Right atrium auricular region (tissue), 2 donors: ENCODE measurements at regions not wholly inside any gene's neighbourhood (a gene's known extent, or its start where the extent isn't known, plus 50 kb on each side); places are given as distances from the start of the nearest gene placed in this dataset.

Experiments
- DNase-seq: peaks from one replicate; pipeline ENCODE4 v3.0.0-alpha.2; 2019; ENCODE audit warnings: low spot score
- H3K27ac ChIP-seq, 2 donors: fragments of 200-600 bp; sonication (generic); 1 replicate in 1 of 2; 2 replicates in 1 of 2; pipeline ENCODE4 v1.5.1; 2016 to 2019
- H3K27me3 ChIP-seq, 2 donors: fragments of 200-600 bp; sonication (generic); one replicate each; pipeline versions ENCODE4 v1.5.1 to v1.6.0; 2017 to 2019
- H3K36me3 ChIP-seq: fragments of 200-600 bp; sonication (generic); one replicate; pipeline ENCODE4 v1.5.1; 2016
- H3K4me1 ChIP-seq, 2 donors: fragments of 200-600 bp; sonication (generic); one replicate each; pipeline versions ENCODE4 v1.5.1 to v1.6.0; 2017 to 2019
- H3K4me3 ChIP-seq, 2 donors: fragments of 200-600 bp; sonication (generic); 1 replicate in 1 of 2; 2 replicates in 1 of 2; pipeline ENCODE4 v1.5.1; 2017 to 2019; ENCODE audit warnings: mild to moderate bottlenecking in 1 of 2, moderate library complexity in 1 of 2
- H3K9me3 ChIP-seq, 2 donors: fragments of 200-600 bp; sonication (generic); one replicate each; pipeline ENCODE4 v1.5.1; 2019
- TF ChIP-seq, protein P1 (sequence below), 2 donors: fragments of 200-600 bp; sonication (generic); IDR thresholded peaks; one replicate each; pipeline ENCODE4 v1.5.1; 2019; ENCODE audit warnings: antibody characterized with exemption in 2 of 2

DNA sequence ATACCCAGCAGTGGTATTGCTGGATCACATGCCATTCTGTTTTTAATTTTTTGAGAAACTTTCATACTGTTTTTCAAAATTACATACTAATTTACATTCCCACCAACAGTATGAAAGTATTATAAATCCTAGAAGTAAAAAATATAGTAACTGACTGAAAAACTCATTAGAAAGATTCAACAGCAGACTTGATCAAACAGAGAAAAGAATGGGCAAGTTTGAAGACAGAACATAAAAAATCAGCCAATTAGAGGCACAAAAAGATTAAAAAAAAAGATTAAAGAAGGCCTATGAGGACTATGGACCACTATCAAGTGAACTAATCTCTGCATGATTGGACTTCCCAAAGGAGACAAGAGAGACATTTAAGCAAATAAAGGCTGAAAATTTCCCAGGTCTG is 144.0 kb upstream of the GRIK2 start:
- DNase-seq: no peak
- TF ChIP-seq, protein P1, sequence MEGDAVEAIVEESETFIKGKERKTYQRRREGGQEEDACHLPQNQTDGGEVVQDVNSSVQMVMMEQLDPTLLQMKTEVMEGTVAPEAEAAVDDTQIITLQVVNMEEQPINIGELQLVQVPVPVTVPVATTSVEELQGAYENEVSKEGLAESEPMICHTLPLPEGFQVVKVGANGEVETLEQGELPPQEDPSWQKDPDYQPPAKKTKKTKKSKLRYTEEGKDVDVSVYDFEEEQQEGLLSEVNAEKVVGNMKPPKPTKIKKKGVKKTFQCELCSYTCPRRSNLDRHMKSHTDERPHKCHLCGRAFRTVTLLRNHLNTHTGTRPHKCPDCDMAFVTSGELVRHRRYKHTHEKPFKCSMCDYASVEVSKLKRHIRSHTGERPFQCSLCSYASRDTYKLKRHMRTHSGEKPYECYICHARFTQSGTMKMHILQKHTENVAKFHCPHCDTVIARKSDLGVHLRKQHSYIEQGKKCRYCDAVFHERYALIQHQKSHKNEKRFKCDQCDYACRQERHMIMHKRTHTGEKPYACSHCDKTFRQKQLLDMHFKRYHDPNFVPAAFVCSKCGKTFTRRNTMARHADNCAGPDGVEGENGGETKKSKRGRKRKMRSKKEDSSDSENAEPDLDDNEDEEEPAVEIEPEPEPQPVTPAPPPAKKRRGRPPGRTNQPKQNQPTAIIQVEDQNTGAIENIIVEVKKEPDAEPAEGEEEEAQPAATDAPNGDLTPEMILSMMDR (IDR thresholded peaks at IDR 0.05): no peak
- Histone ChIP-seq H3K4me3 (no peak overlapping the region), H3K9me3 (peaks cover 4 to 35% of the 10 kb centered on the region in 2 donors), H3K36me3 (no peaks in the 10 kb centered on the region), H3K4me1 (no peaks in the 10 kb centered on the region), H3K27ac (no peak overlapping the region), H3K27me3 (no peaks in the 10 kb centered on the region)

DNA sequence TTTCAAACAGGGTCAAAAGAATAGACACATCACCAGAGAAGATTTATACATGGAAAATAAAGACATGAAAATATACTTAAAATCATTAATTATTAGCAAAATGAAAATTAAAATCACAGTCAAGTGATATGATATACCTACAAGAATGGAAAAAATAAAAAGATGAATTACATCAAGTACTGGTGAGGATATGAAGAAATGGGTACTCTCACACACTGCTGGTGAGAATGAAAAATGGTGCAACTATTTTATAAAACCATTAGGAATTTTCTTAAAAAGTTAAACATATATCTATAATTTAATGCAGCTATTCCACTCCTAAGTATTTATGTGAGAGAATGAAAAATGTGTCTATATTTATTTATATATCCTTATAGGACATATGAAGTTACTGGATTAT is 136.3 kb upstream of the GRIK2 start:
- Histone ChIP-seq H3K27me3 (no peaks in the 10 kb centered on the region), H3K4me1 (no peaks in the 10 kb centered on the region), H3K36me3 (no peaks in the 10 kb centered on the region), H3K9me3 (peaks cover 0 to 14% of the 10 kb centered on the region in 2 donors), H3K4me3 (no peak overlapping the region), H3K27ac (no peak overlapping the region)
- no peak for DNase-seq
- TF ChIP-seq, protein P1 (IDR thresholded peaks at IDR 0.05): no peak

DNA sequence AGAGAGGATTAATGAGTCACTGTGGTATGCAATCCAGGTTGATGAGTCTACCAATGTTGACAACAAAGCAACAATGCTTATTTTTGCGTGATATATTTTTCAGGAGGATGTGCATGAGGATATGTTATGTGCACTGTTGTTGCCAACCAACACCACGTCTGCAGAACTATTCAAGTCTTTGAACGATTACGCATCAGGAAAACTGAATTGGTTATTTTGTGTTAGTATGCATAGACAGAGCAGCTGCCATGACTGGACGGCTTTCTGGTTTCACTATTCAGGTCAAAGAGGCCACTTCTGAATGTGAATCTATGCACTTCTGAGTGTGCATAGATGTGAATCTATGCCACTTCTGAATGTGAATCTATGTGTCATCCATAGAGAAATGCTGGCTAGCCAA is 134.0 kb upstream of the GRIK2 start:
- DNase-seq: no peak
- Histone ChIP-seq H3K27ac (no peak overlapping the region), H3K4me1 (no peaks in the 10 kb centered on the region), H3K9me3 (peaks cover 0 to 14% of the 10 kb centered on the region in 2 donors), H3K4me3 (no peak overlapping the region), H3K36me3 (no peaks in the 10 kb centered on the region), H3K27me3 (no peaks in the 10 kb centered on the region)
- TF ChIP-seq, protein P1 (IDR thresholded peaks at IDR 0.05): no peak

DNA sequence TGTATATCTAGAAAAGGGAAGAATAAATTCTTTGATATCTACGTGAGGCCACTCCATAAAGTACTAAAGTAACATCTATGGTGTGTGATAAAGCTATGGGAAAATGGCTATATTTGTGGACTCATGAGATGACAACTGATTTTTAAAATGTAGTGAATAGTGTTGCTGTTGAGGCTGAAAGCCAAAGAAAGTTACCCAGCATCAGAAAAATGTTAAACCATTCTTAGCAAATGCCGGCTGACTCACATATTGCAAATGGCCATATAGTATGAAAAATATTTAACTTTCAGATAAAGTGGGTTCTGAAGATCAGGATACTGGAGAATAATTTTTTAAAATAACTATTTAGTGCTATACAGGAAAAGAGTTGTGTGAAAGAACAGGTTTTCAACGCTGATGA is 129.9 kb upstream of the GRIK2 start:
- Histone ChIP-seq H3K4me1 (no peaks in the 10 kb centered on the region), H3K27me3 (no peaks in the 10 kb centered on the region), H3K4me3 (no peak overlapping the region), H3K9me3 (peaks cover 0 to 2% of the 10 kb centered on the region in 2 donors), H3K36me3 (no peaks in the 10 kb centered on the region), H3K27ac (no peak overlapping the region)
- TF ChIP-seq, protein P1 (IDR thresholded peaks at IDR 0.05): no peak
- DNase-seq: no peak

DNA sequence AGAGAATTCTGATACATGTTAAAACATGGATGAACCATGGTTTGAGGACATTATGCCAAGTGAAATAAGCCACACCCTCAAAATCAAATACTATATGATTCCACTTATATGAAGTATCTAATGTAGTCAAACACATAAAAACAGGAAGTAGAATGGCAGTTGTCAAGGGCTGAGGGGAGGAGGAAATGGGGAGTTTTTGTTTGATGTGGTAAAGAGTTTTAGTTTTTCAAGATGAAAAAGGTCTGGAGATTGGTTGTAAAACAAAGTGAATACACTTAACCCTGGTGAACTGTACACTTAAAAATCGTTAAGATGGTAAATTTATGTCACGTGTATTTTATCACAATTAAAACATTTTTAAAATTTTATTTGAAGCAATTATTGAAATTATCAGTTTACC is 127.4 kb upstream of the GRIK2 start:
- Histone ChIP-seq H3K9me3 (peaks cover 0 to 17% of the 10 kb centered on the region in 2 donors), H3K4me3 (no peak overlapping the region), H3K27me3 (no peaks in the 10 kb centered on the region), H3K36me3 (no peaks in the 10 kb centered on the region), H3K27ac (no peak overlapping the region), H3K4me1 (no peaks in the 10 kb centered on the region)
- DNase-seq: no peak
- TF ChIP-seq, protein P1 (IDR thresholded peaks at IDR 0.05): no peak

DNA sequence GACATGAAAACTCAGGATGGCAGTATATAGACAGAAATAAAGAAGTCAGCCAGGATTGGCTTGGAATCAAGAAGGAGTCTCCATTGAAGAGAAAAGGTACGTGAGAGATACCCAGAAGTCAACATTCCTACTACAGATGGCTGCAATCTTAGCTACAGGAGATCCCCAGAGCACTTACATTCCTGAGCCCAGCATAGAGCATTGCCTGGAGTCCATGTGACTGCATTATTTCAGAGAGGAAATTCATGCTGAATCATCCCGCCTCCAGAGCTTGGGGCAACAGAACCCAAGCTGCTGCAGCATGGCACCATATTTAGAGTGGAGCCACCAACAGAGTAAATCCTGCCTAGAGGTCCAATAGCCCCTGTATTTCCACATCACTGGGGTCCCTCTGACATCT is 125.0 kb upstream of the GRIK2 start:
- DNase-seq: no peak
- no peaks in the 10 kb centered on the region for H3K4me1 ChIP-seq
- peaks cover 0 to 22% of the 10 kb centered on the region in 2 donors for H3K9me3 ChIP-seq
- H3K27me3 ChIP-seq: no peaks in the 10 kb centered on the region
- TF ChIP-seq, protein P1 (IDR thresholded peaks at IDR 0.05): no peak
- H3K27ac ChIP-seq: no peak overlapping the region
- no peaks in the 10 kb centered on the region for H3K36me3 ChIP-seq
- H3K4me3 ChIP-seq: no peak overlapping the region
